Naive thymus-derived CD4-positive, alpha-beta T cell (primary cell): ENCODE measurements at regions not wholly inside any gene's neighbourhood (a gene's known extent, or its start where the extent isn't known, plus 50 kb on each side); places are given as distances from the start of the nearest gene placed in this dataset.

Experiments
- ATAC-seq: fragments of 150-1000 bp; cut with Tn5 transposase; 2 replicates; pipeline ENCODE4 v1.10.0; 2021; ENCODE audit warnings: mild to moderate bottlenecking, moderate library complexity
- CTCF ChIA-PET: fragments of 350-600 bp; sonication (Branson Sonifier 250); formaldehyde crosslinking; loops from one replicate; lab custom pipeline; 2021; ENCODE audit warnings: antibody characterized with exemption; lab: Charles Lee
- POLR2A ChIA-PET: fragments of 350-600 bp; sonication (Branson Sonifier 250); formaldehyde crosslinking; loops from one replicate; lab custom pipeline; 2021; ENCODE audit warnings: antibody characterized with exemption, inconsistent platforms; lab: Charles Lee
- DNase-seq, 9 donors: peaks; one replicate each; pipeline versions ENCODE4 v3.0.0 to v3.0.0-alpha.2; 2020 to 2022; ENCODE audit warnings: mixed read lengths in 1 of 9
- H3K27ac ChIP-seq: one replicate; pipeline ENCODE4 v1.7.0; 2013; ENCODE audit warnings: mild to moderate bottlenecking, low read depth, low read length, moderate library complexity
- H3K27me3 ChIP-seq, 2 donors: one replicate each; pipeline ENCODE4 v1.7.0; 2013; ENCODE audit warnings: low read length in 2 of 2, mild to moderate bottlenecking in 2 of 2, moderate library complexity in 2 of 2; ENCODE audit not compliant: control insufficient read depth in 2 of 2, insufficient read depth in 2 of 2
- H3K36me3 ChIP-seq, 3 experiments: 1 replicate in 2 of 3; 2 replicates in 1 of 3; pipeline ENCODE4 v1.7.0; 2013; ENCODE audit warnings: low read length in 3 of 3, mild to moderate bottlenecking in 3 of 3, moderate library complexity in 1 of 3; ENCODE audit not compliant: insufficient read depth in 3 of 3, control insufficient read depth in 2 of 3
- H3K4me1 ChIP-seq, 2 donors: one replicate each; pipeline ENCODE4 v1.7.0; 2013; ENCODE audit warnings: low read length in 2 of 2, mild to moderate bottlenecking in 2 of 2, moderate library complexity in 1 of 2; ENCODE audit not compliant: control insufficient read depth in 2 of 2, insufficient read depth in 2 of 2
- H3K4me3 ChIP-seq: 2 replicates; pipeline ENCODE4 v1.7.0; 2013; ENCODE audit warnings: mild to moderate bottlenecking, low read length
- H3K9me3 ChIP-seq, 3 experiments: 1 replicate in 2 of 3; 2 replicates in 1 of 3; pipeline ENCODE4 v1.7.0; 2013; ENCODE audit warnings: low read length in 3 of 3; ENCODE audit not compliant: control insufficient read depth in 2 of 3
- H3K27ac Mint-ChIP-seq, 9 donors: one replicate each; pipeline ENCODE4 v1.8.0; 2020 to 2022; ENCODE audit warnings: mixed read lengths in 9 of 9, mild to moderate bottlenecking in 8 of 9, moderate library complexity in 5 of 9, inconsistent platforms in 2 of 9
- H3K27me3 Mint-ChIP-seq, 5 donors: one replicate each; pipeline ENCODE4 v1.8.0; 2021 to 2022; ENCODE audit warnings: mixed read lengths in 5 of 5, mild to moderate bottlenecking in 1 of 5
- H3K36me3 Mint-ChIP-seq, 5 donors: one replicate each; pipeline ENCODE4 v1.8.0; 2020 to 2022; ENCODE audit warnings: mixed read lengths in 5 of 5, mild to moderate bottlenecking in 3 of 5, inconsistent platforms in 1 of 5
- H3K4me1 Mint-ChIP-seq, 7 donors: one replicate each; pipeline ENCODE4 v1.8.0; 2020 to 2022; ENCODE audit warnings: mixed read lengths in 7 of 7, mild to moderate bottlenecking in 3 of 7, inconsistent platforms in 1 of 7
- H3K4me3 Mint-ChIP-seq, 10 donors: one replicate each; pipeline ENCODE4 v1.8.0; 2020 to 2022; ENCODE audit warnings: mild to moderate bottlenecking in 10 of 10, mixed read lengths in 10 of 10, moderate library complexity in 6 of 10, inconsistent platforms in 2 of 10
- H3K9me3 Mint-ChIP-seq, 11 donors: one replicate each; pipeline ENCODE4 v1.8.0; 2020 to 2022; ENCODE audit warnings: mixed read lengths in 11 of 11, mild to moderate bottlenecking in 4 of 11, inconsistent platforms in 1 of 11, moderate library complexity in 1 of 11
- intact Hi-C, 2 donors: fragments of 100-400 bp; cut with micrococcal nuclease; formaldehyde crosslinking; loops; one replicate each; pipeline ENCODE4 v1.15.1; 2023

- no peak overlapping the region for H3K4me3 Mint-ChIP-seq
- POLR2A ChIA-PET = no interaction called here
- H3K9me3 ChIP-seq = peaks cover 0 to 16% (median 0%) of the 10 kb centered on the region in 3 experiments
- H3K27me3 ChIP-seq = no peaks in the 10 kb centered on the region
- H3K27me3 Mint-ChIP-seq = no peaks in the 10 kb centered on the region
- CTCF ChIA-PET = no interaction called here
- no peaks in the 10 kb centered on the region for H3K36me3 ChIP-seq
- no peaks in the 10 kb centered on the region for H3K36me3 Mint-ChIP-seq
- no peaks in the 10 kb centered on the region for H3K4me1 Mint-ChIP-seq
- H3K4me1 ChIP-seq = no peaks in the 10 kb centered on the region
- no peak overlapping the region for H3K4me3 ChIP-seq
- intact Hi-C loops = no loop called here
- no peak overlapping the region for H3K27ac Mint-ChIP-seq
- no peak overlapping the region for H3K27ac ChIP-seq
- no peak for ATAC-seq
- no peak for DNase-seq
- peaks cover 2 to 29% (median 15%) of the 10 kb centered on the region in 11 donors for H3K9me3 Mint-ChIP-seq
Observed at GRCh38 chr10:108783897-108784296, 1139.4 kb downstream of the XPNPEP1 start.

DNA sequence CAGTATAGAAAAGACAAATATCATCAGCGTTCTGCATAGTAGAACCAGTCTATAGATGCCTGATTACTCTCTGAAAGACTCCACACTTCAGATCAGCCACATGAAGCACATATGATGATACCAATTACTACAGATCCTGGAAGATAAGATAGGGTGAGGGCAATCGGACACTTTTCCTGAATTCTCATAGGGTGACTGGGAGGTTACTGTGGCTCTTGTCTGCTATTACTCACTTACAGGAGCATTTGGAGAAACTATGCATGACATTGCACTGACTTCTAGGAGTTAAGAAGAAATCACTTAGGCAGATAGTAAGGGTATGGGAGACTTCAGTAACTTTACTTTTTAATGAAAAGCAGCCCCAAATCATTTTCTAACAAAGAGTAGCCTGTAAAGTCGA is 1140.9 kb downstream of the XPNPEP1 start:
- Mint-ChIP-seq H3K4me3 (no peak overlapping the region), H3K36me3 (no peaks in the 10 kb centered on the region), H3K27ac (no peak overlapping the region), H3K27me3 (no peaks in the 10 kb centered on the region), H3K4me1 (no peaks in the 10 kb centered on the region), H3K9me3 (peaks cover 2 to 29% (median 13%) of the 10 kb centered on the region in 11 donors)
- DNase-seq (no peak), ATAC-seq (no peak)
- ChIA-PET POLR2A (no interaction called here), CTCF (no interaction called here)
- no peak overlapping the region for H3K27ac ChIP-seq
- H3K27me3 ChIP-seq = no peaks in the 10 kb centered on the region
- peaks cover 0 to 16% (median 0%) of the 10 kb centered on the region in 3 experiments for H3K9me3 ChIP-seq
- no peaks in the 10 kb centered on the region for H3K36me3 ChIP-seq
- H3K4me3 ChIP-seq = no peak overlapping the region
- no peaks in the 10 kb centered on the region for H3K4me1 ChIP-seq
- intact Hi-C loops = no loop called here

DNA sequence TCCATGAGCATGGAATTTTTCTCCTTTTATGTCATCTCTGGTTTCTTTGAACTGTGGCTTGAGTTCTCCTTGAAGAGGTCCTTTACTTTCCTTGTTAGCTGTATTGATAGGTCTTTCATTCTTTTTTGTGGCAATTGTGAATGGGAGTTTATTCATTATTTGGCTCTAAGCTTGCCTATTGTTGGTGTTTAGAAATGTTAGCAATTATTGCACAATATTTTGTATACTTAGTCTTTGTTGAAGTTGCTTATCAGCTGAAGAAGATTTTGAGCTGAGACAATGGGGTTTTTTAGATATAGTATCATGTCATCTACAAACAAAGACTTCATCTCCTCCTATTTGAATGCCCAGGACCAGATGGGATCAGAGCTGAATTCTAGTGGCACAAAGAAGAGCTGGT is 1143.8 kb downstream of the XPNPEP1 start:
- intact Hi-C loops = no loop called here
- Mint-ChIP-seq H3K27ac (no peak overlapping the region), H3K36me3 (no peaks in the 10 kb centered on the region), H3K27me3 (no peaks in the 10 kb centered on the region), H3K9me3 (peaks cover 0 to 18% (median 9%) of the 10 kb centered on the region in 11 donors), H3K4me3 (no peak overlapping the region), H3K4me1 (no peaks in the 10 kb centered on the region)
- ATAC-seq (no peak), DNase-seq (no peak)
- Histone ChIP-seq H3K4me3 (no peak overlapping the region), H3K36me3 (no peaks in the 10 kb centered on the region), H3K9me3 (peaks cover 0 to 4% (median 0%) of the 10 kb centered on the region in 3 experiments), H3K4me1 (no peaks in the 10 kb centered on the region), H3K27me3 (no peaks in the 10 kb centered on the region), H3K27ac (no peak overlapping the region)
- ChIA-PET POLR2A (no interaction called here), CTCF (no interaction called here)

- H3K4me3 Mint-ChIP-seq = no peak overlapping the region
- no peak overlapping the region for H3K27ac ChIP-seq
- no peaks in the 10 kb centered on the region for H3K27me3 Mint-ChIP-seq
- H3K4me1 Mint-ChIP-seq = no peaks in the 10 kb centered on the region
- no peaks in the 10 kb centered on the region for H3K4me1 ChIP-seq
- peaks cover 0 to 14% (median 0%) of the 10 kb centered on the region in 11 donors for H3K9me3 Mint-ChIP-seq
- H3K4me3 ChIP-seq = no peak overlapping the region
- H3K9me3 ChIP-seq = no peaks in the 10 kb centered on the region
- no peak for ATAC-seq
- no peaks in the 10 kb centered on the region for H3K27me3 ChIP-seq
- H3K36me3 Mint-ChIP-seq = no peaks in the 10 kb centered on the region
- no peaks in the 10 kb centered on the region for H3K36me3 ChIP-seq
- H3K27ac Mint-ChIP-seq = no peak overlapping the region
- DNase-seq = no peak
- POLR2A ChIA-PET = no interaction called here
- CTCF ChIA-PET = no interaction called here
- intact Hi-C loops = no loop called here
Observed at GRCh38 chr10:108775911-108776475, 1147.3 kb downstream of the XPNPEP1 start.

DNA sequence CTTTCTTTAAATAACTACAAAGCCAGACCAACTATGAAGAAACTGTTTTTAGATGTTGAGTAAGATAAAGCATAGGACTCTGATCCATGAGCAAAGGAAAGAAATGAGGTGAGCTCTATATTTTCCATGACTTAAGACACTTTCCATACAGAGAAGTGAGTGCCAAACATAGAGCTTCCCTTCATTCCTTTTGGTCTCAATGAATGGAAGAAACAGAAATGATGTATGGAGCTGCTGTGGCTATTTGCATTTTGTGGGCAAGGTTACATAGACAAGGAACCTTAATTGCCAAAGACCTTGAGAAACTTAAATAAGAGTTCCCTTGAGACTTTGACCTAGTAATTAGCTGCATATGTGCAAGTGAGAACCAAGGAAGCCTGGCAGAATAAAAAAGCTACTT is 1152.2 kb downstream of the XPNPEP1 start:
- Mint-ChIP-seq H3K27ac (no peak overlapping the region), H3K9me3 (peaks cover 0 to 6% (median 0%) of the 10 kb centered on the region in 11 donors), H3K36me3 (no peaks in the 10 kb centered on the region), H3K4me3 (no peak overlapping the region), H3K4me1 (no peaks in the 10 kb centered on the region), H3K27me3 (no peaks in the 10 kb centered on the region)
- DNase-seq = no peak
- Histone ChIP-seq H3K9me3 (no peaks in the 10 kb centered on the region), H3K27ac (no peak overlapping the region), H3K27me3 (no peaks in the 10 kb centered on the region), H3K4me3 (no peak overlapping the region), H3K4me1 (no peaks in the 10 kb centered on the region), H3K36me3 (no peaks in the 10 kb centered on the region)
- POLR2A ChIA-PET = no interaction called here
- intact Hi-C loops = no loop called here
- ATAC-seq = no peak
- CTCF ChIA-PET = no interaction called here

DNA sequence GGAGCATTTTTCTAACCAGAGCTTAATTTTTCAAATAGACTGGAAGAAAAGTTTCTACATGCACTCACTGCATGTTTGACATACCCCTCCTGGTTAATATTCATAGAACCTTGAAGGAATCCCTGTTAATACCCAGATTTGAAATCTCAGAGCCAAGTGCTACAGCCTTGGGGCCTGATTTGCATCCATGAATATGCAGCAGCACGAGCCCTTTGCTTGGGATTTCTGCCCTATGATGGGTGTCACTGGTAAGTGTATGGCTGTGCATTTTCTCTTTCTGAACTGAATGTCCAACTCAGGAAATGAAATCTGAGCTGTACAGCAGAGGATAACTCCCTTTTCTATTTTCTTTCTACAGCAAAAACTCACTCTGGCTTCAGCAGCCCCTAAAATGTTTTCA is 1157.5 kb downstream of the XPNPEP1 start:
- Histone ChIP-seq H3K27me3 (no peaks in the 10 kb centered on the region), H3K4me3 (no peak overlapping the region), H3K4me1 (no peaks in the 10 kb centered on the region), H3K36me3 (no peaks in the 10 kb centered on the region), H3K9me3 (no peaks in the 10 kb centered on the region), H3K27ac (no peak overlapping the region)
- H3K4me3 Mint-ChIP-seq = no peak overlapping the region
- peaks cover 0 to 5% (median 0%) of the 10 kb centered on the region in 11 donors for H3K9me3 Mint-ChIP-seq
- DNase-seq (no peak), ATAC-seq (no peak)
- intact Hi-C loops = no loop called here
- H3K4me1 Mint-ChIP-seq = no peaks in the 10 kb centered on the region
- H3K27ac Mint-ChIP-seq = no peak overlapping the region
- ChIA-PET POLR2A (no interaction called here), CTCF (no interaction called here)
- H3K36me3 Mint-ChIP-seq = no peaks in the 10 kb centered on the region
- no peaks in the 10 kb centered on the region for H3K27me3 Mint-ChIP-seq

GRCh38 chr10:108757946-108758345 is 1165.4 kb downstream of the XPNPEP1 start:
- Histone ChIP-seq H3K36me3 (no peaks in the 10 kb centered on the region), H3K4me1 (no peaks in the 10 kb centered on the region), H3K4me3 (no peak overlapping the region), H3K27ac (no peak overlapping the region), H3K27me3 (no peaks in the 10 kb centered on the region), H3K9me3 (no peaks in the 10 kb centered on the region)
- Mint-ChIP-seq H3K36me3 (no peaks in the 10 kb centered on the region), H3K4me3 (no peak overlapping the region), H3K27ac (no peak overlapping the region), H3K4me1 (no peaks in the 10 kb centered on the region), H3K9me3 (peaks cover 0 to 11% (median 2%) of the 10 kb centered on the region in 11 donors), H3K27me3 (no peaks in the 10 kb centered on the region)
- DNase-seq (no peak), ATAC-seq (no peak)
- intact Hi-C loops = no loop called here
- CTCF ChIA-PET = no interaction called here
- POLR2A ChIA-PET = no interaction called here
